ENCODE measurements at regions not wholly inside any gene's neighbourhood (a gene's known extent, or its start where the extent isn't known, plus 50 kb on each side); places are given as distances from the start of the nearest gene placed in this dataset.

- intact Hi-C loops (cut with micrococcal nuclease) = no loop called here
- Histone ChIP-seq H3K9ac (ENCODE audit: low read length) (no peak overlapping the region), H3K27me3 (ENCODE audit: insufficient read depth, low read length) (peaks cover 14% of the 10 kb centered on the region), H3K36me3 (ENCODE audit: control insufficient read depth in 1 of 2, insufficient read depth in 2 of 2, low read length in 2 of 2) (no peaks in the 10 kb centered on the region), H2AFZ (ENCODE audit: low read depth, low read length, poor library complexity, severe bottlenecking) (no peak overlapping the region), H3K4me1 (ENCODE audit: control insufficient read depth in 1 of 2, insufficient read depth in 2 of 2, low read length in 2 of 2) (no peaks in the 10 kb centered on the region), H3K4me2 (ENCODE audit: low read length) (no peak overlapping the region), H3K9me2 (ENCODE audit: insufficient read depth) (no peaks in the 10 kb centered on the region), H3K4me3 (replicated peaks in 1 of 2; ENCODE audit: low read depth in 1 of 2, low read length in 2 of 2) (no peak overlapping the region), H4K20me1 (ENCODE audit: insufficient read depth) (no peaks in the 10 kb centered on the region), H3K27ac (ENCODE audit: low read depth, low read length) (no peak overlapping the region), H3K9me3 (ENCODE audit: control insufficient read depth in 1 of 2, insufficient read depth in 1 of 2, low read depth in 1 of 2, low read length in 2 of 2) (no peaks in the 10 kb centered on the region), H3K79me2 (ENCODE audit: insufficient read depth, low read length) (no peaks in the 10 kb centered on the region)
- RAD21 ChIA-PET (ENCODE audit: low non-redundant PET in 1 of 2, low total read pairs in 2 of 2, uncharacterized antibody in 2 of 2, unreplicated experiment in 2 of 2) = no interaction called here
- BruUV-seq (replicated peaks) = no TSS peak
- ATAC-seq = no peak
- POLR2A ChIA-PET = no interaction called here
- TF ChIP-seq ZBTB33 (IDR thresholded peaks at IDR 0.05; ENCODE audit: extremely low read depth, insufficient replicate concordance, low read length) (no peak), ZNF274 (IDR thresholded peaks at IDR 0.05; ENCODE audit: low read depth, low read length) (no peak), EZH2 (IDR thresholded peaks at IDR 0.05) (no peak), EGR1 (IDR thresholded peaks at IDR 0.05; ENCODE audit: low read depth) (no peak), FOSL1 (IDR thresholded peaks at IDR 0.05; ENCODE audit: low read depth) (no peak), SP1 (IDR thresholded peaks at IDR 0.05; ENCODE audit: low read depth) (no peak), RAD21 (IDR thresholded peaks at IDR 0.05; ENCODE audit: low read depth) (no peak)
- no peak for DNase-seq (ENCODE audit: low read depth, low spot score)
- CTCF ChIA-PET = no interaction called here
Observed at GRCh38 chr12:111111681-111112080, 191.3 kb upstream of the MYL2 start.

DNA sequence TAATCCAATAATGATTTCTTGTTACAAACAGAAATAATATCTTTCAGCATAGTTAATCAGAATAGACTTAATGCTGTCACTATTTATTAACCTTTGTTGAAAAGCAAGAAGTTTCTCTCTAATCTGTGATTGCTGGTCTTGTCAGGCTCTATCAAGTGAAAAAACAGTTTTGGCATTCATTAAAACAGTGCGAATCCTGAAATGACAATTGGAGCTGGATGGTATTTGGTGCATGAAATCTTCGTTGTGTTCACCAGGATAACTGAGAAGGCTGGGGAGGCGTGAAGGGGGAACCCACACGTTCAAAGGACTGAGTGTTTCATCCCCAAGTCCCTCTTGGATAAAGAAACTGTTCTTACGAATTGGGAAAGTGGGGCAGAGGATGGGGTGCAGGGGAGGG lies 190.2 kb upstream of the MYL2 start:
- ChIA-PET POLR2A (no interaction called here), RAD21 (ENCODE audit: low non-redundant PET in 1 of 2, low total read pairs in 2 of 2, uncharacterized antibody in 2 of 2, unreplicated experiment in 2 of 2) (no interaction called here), CTCF (no interaction called here)
- Histone ChIP-seq H2AFZ (ENCODE audit: low read depth, low read length, poor library complexity, severe bottlenecking) (no peak overlapping the region), H3K27ac (ENCODE audit: low read depth, low read length) (no peak overlapping the region), H3K79me2 (ENCODE audit: insufficient read depth, low read length) (no peaks in the 10 kb centered on the region), H3K36me3 (ENCODE audit: control insufficient read depth in 1 of 2, insufficient read depth in 2 of 2, low read length in 2 of 2) (no peaks in the 10 kb centered on the region), H3K27me3 (ENCODE audit: insufficient read depth, low read length) (peaks cover 14% of the 10 kb centered on the region), H4K20me1 (ENCODE audit: insufficient read depth) (no peaks in the 10 kb centered on the region), H3K4me2 (ENCODE audit: low read length) (no peak overlapping the region), H3K9ac (ENCODE audit: low read length) (no peak overlapping the region), H3K9me2 (ENCODE audit: insufficient read depth) (no peaks in the 10 kb centered on the region), H3K4me1 (ENCODE audit: control insufficient read depth in 1 of 2, insufficient read depth in 2 of 2, low read length in 2 of 2) (no peaks in the 10 kb centered on the region), H3K9me3 (ENCODE audit: control insufficient read depth in 1 of 2, insufficient read depth in 1 of 2, low read depth in 1 of 2, low read length in 2 of 2) (no peaks in the 10 kb centered on the region), H3K4me3 (replicated peaks in 1 of 2; ENCODE audit: low read depth in 1 of 2, low read length in 2 of 2) (no peak overlapping the region)
- TF ChIP-seq POLR2AphosphoS5 (IDR thresholded peaks at IDR 0.05; ENCODE audit: low read depth, low read length) = no peak
- TF ChIP-seq, protein P1, sequence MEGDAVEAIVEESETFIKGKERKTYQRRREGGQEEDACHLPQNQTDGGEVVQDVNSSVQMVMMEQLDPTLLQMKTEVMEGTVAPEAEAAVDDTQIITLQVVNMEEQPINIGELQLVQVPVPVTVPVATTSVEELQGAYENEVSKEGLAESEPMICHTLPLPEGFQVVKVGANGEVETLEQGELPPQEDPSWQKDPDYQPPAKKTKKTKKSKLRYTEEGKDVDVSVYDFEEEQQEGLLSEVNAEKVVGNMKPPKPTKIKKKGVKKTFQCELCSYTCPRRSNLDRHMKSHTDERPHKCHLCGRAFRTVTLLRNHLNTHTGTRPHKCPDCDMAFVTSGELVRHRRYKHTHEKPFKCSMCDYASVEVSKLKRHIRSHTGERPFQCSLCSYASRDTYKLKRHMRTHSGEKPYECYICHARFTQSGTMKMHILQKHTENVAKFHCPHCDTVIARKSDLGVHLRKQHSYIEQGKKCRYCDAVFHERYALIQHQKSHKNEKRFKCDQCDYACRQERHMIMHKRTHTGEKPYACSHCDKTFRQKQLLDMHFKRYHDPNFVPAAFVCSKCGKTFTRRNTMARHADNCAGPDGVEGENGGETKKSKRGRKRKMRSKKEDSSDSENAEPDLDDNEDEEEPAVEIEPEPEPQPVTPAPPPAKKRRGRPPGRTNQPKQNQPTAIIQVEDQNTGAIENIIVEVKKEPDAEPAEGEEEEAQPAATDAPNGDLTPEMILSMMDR (IDR thresholded peaks at IDR 0.05 in 2 of 3, conservative IDR thresholded peaks at IDR 0.05 in 1 of 3; ENCODE audit: borderline replicate concordance in 1 of 3, insufficient read depth in 1 of 3, low read depth in 2 of 3, low read length in 2 of 3) = no peak
- no peak for TF ChIP-seq ZNF274 (IDR thresholded peaks at IDR 0.05; ENCODE audit: low read depth, low read length)
- no peak for TF ChIP-seq POLR2A (IDR thresholded peaks at IDR 0.05; ENCODE audit: borderline replicate concordance, extremely low read depth, insufficient read depth, insufficient read length)
- no peak for TF ChIP-seq SIN3A (IDR thresholded peaks at IDR 0.05; ENCODE audit: low read depth)
- TF ChIP-seq EZH2phosphoT487 (IDR thresholded peaks at IDR 0.05; ENCODE audit: borderline replicate concordance) = no peak
- TF ChIP-seq EGR1 (IDR thresholded peaks at IDR 0.05; ENCODE audit: low read depth) = no peak
- no peak for TF ChIP-seq SRF (IDR thresholded peaks at IDR 0.05; ENCODE audit: low read depth)
- TF ChIP-seq FOSL1 (IDR thresholded peaks at IDR 0.05; ENCODE audit: low read depth) = no peak
- no peak for TF ChIP-seq CEBPB (IDR thresholded peaks at IDR 0.05; ENCODE audit: low read depth)
- intact Hi-C loops (cut with micrococcal nuclease) = no loop called here
- no peak for DNase-seq (ENCODE audit: low read depth, low spot score)
- BruUV-seq (replicated peaks) = no TSS peak
- no peak for ATAC-seq
